ENCODE measurements at regions not wholly inside any gene's neighbourhood (a gene's known extent, or its start where the extent isn't known, plus 50 kb on each side); places are given as distances from the start of the nearest gene placed in this dataset.

- no peak for DNase-seq
- no peaks in the 10 kb centered on the region for H3K27me3 Mint-ChIP-seq
- ATAC-seq, result no peak
- H3K4me1 Mint-ChIP-seq, result peaks cover 28% of the 10 kb centered on the region
- POLR2A ChIA-PET, result no interaction called here
- CTCF ChIA-PET, result no interaction called here
- no peaks in the 10 kb centered on the region for H3K36me3 Mint-ChIP-seq (ENCODE audit: low read depth)
- intact Hi-C loops (cut with DNase I, micrococcal nuclease), result loop anchor here (10.0 kb wide), 3 partner anchors 148 to 1698 kb away; partner anchors contain the start of genes FBXL17 (in 1 of the 2) and FER (in 1 of the 2)
- H3K4me3 Mint-ChIP-seq, result no peak overlapping the region
- H3K27ac Mint-ChIP-seq, result no peak overlapping the region
- no peaks in the 10 kb centered on the region for H3K9me3 Mint-ChIP-seq (ENCODE audit: low read depth)
Observed at GRCh38 chr5:110082863-110083262, 393.1 kb downstream of the MAN2A1 start.

GRCh38 chr5:110085826-110086225 is 396.1 kb downstream of the MAN2A1 start:
- ChIA-PET POLR2A (no interaction called here), CTCF (no interaction called here)
- H3K4me3 Mint-ChIP-seq, result no peak overlapping the region
- intact Hi-C loops (cut with DNase I, micrococcal nuclease), result loop anchor here (2.0 to 10.0 kb wide), 7 partner anchors 31 to 1701 kb away; partner anchors contain the start of genes FBXL17 (in 1 of the 2), FER (in 1 of the 2) and MAN2A1 (in 1 of the 2)
- H3K36me3 Mint-ChIP-seq (ENCODE audit: low read depth), result no peaks in the 10 kb centered on the region
- H3K4me1 Mint-ChIP-seq, result peaks cover 54% of the 10 kb centered on the region
- ATAC-seq, result no peak
- H3K27ac Mint-ChIP-seq, result peak overlapping the region; percentile 78
- no peak for DNase-seq
- H3K9me3 Mint-ChIP-seq (ENCODE audit: low read depth), result no peaks in the 10 kb centered on the region
- no peaks in the 10 kb centered on the region for H3K27me3 Mint-ChIP-seq

- Mint-ChIP-seq H3K36me3 (ENCODE audit: low read depth) (no peaks in the 10 kb centered on the region), H3K9me3 (ENCODE audit: low read depth) (no peaks in the 10 kb centered on the region), H3K4me3 (peak overlapping the region; percentile 32), H3K27me3 (no peaks in the 10 kb centered on the region), H3K27ac (peak overlapping the region; percentile 89), H3K4me1 (peaks cover 57% of the 10 kb centered on the region)
- ChIA-PET CTCF (interaction anchor here (0.7 to 2.0 kb wide), 3 partner anchors 32 to 150 kb away, joined by 3 to 7 read pairs (median 3); no protein-coding TSS in a partner anchor), POLR2A (interaction anchor here (1.1 kb wide), 1 partner anchor 33 kb away, joined by 3 read pairs; no protein-coding TSS in a partner anchor)
- DNase-seq (peak; percentile 81), ATAC-seq (peak; percentile 90)
- intact Hi-C loops (cut with DNase I, micrococcal nuclease), result loop anchor here (1.0 to 10.0 kb wide), 11 partner anchors 32 to 1702 kb away; partner anchors contain the start of genes FBXL17 (in 1 of the 2), FER (in 1 of the 2) and MAN2A1 (in 1 of the 2)
Observed at GRCh38 chr5:110086658-110087388, 397.1 kb downstream of the MAN2A1 start.

- intact Hi-C loops (cut with DNase I, micrococcal nuclease), result loop anchor here (1.0 to 10.0 kb wide), 11 partner anchors 33 to 1703 kb away; partner anchors contain the start of genes FBXL17 (in 1 of the 2), FER (in 1 of the 2) and MAN2A1 (in 1 of the 2)
- ChIA-PET POLR2A (interaction anchor here (1.1 kb wide), 1 partner anchor 34 kb away, joined by 3 read pairs; no protein-coding TSS in a partner anchor), CTCF (interaction anchor here (0.7 to 2.0 kb wide), 2 partner anchors 33 to 151 kb away, joined by 3 to 7 read pairs; no protein-coding TSS in a partner anchor)
- no peaks in the 10 kb centered on the region for H3K36me3 Mint-ChIP-seq (ENCODE audit: low read depth)
- no peak for DNase-seq
- H3K27ac Mint-ChIP-seq, result peak overlapping the region; percentile 58
- no peaks in the 10 kb centered on the region for H3K9me3 Mint-ChIP-seq (ENCODE audit: low read depth)
- peaks cover 57% of the 10 kb centered on the region for H3K4me1 Mint-ChIP-seq
- no peak for ATAC-seq
- H3K27me3 Mint-ChIP-seq, result no peaks in the 10 kb centered on the region
- peak overlapping the region; percentile 32 for H3K4me3 Mint-ChIP-seq
Observed at GRCh38 chr5:110087829-110088228, 398.1 kb downstream of the MAN2A1 start.

- peak; percentile 45 for ATAC-seq
- H3K4me1 Mint-ChIP-seq, result peaks cover 57% of the 10 kb centered on the region
- ChIA-PET POLR2A (no interaction called here), CTCF (no interaction called here)
- peak overlapping the region; percentile 87 for H3K27ac Mint-ChIP-seq
- peak overlapping the region; percentile 58 for H3K4me3 Mint-ChIP-seq
- H3K27me3 Mint-ChIP-seq, result no peaks in the 10 kb centered on the region
- intact Hi-C loops (cut with DNase I, micrococcal nuclease), result loop anchor here (10.0 kb wide), 3 partner anchors 154 to 1704 kb away; partner anchors contain the start of genes FBXL17 (in 1 of the 2) and FER (in 1 of the 2)
- no peak for DNase-seq
- no peaks in the 10 kb centered on the region for H3K36me3 Mint-ChIP-seq (ENCODE audit: low read depth)
- no peaks in the 10 kb centered on the region for H3K9me3 Mint-ChIP-seq (ENCODE audit: low read depth)
Observed at GRCh38 chr5:110088676-110089436, 399.1 kb downstream of the MAN2A1 start.

GRCh38 chr5:110092955-110093785 is 403.4 kb downstream of the MAN2A1 start:
- intact Hi-C loops (cut with DNase I, micrococcal nuclease), result no loop called here
- ChIA-PET CTCF (interaction anchor here (0.8 kb wide), 1 partner anchor 9 kb away, joined by 4 read pairs; no protein-coding TSS in a partner anchor), POLR2A (no interaction called here)
- Mint-ChIP-seq H3K9me3 (ENCODE audit: low read depth) (no peaks in the 10 kb centered on the region), H3K4me3 (no peak overlapping the region), H3K27me3 (no peaks in the 10 kb centered on the region), H3K4me1 (peaks cover 27% of the 10 kb centered on the region), H3K36me3 (ENCODE audit: low read depth) (no peaks in the 10 kb centered on the region), H3K27ac (no peak overlapping the region)
- no peak for DNase-seq
- ATAC-seq, result no peak

- no peak for ATAC-seq
- no peak for DNase-seq
- H3K4me3 Mint-ChIP-seq, result no peak overlapping the region
- H3K36me3 Mint-ChIP-seq (ENCODE audit: low read depth), result no peaks in the 10 kb centered on the region
- intact Hi-C loops (cut with DNase I, micrococcal nuclease), result no loop called here
- no peak overlapping the region for H3K27ac Mint-ChIP-seq
- H3K4me1 Mint-ChIP-seq, result peaks cover 18% of the 10 kb centered on the region
- H3K9me3 Mint-ChIP-seq (ENCODE audit: low read depth), result no peaks in the 10 kb centered on the region
- CTCF ChIA-PET, result no interaction called here
- no peaks in the 10 kb centered on the region for H3K27me3 Mint-ChIP-seq
- POLR2A ChIA-PET, result no interaction called here
Observed at GRCh38 chr5:110094109-110094508, 404.4 kb downstream of the MAN2A1 start.

GRCh38 chr5:110094548-110094947 is 404.8 kb downstream of the MAN2A1 start:
- intact Hi-C loops (cut with DNase I, micrococcal nuclease), result no loop called here
- CTCF ChIA-PET, result no interaction called here
- peak; percentile 49 for ATAC-seq

GRCh38 chr5:110096419-110096818 is 406.7 kb downstream of the MAN2A1 start:
- Mint-ChIP-seq H3K4me3 (no peak overlapping the region), H3K27ac (no peak overlapping the region), H3K4me1 (peaks cover 5% of the 10 kb centered on the region), H3K36me3 (ENCODE audit: low read depth) (no peaks in the 10 kb centered on the region), H3K9me3 (ENCODE audit: low read depth) (no peaks in the 10 kb centered on the region), H3K27me3 (no peaks in the 10 kb centered on the region)
- intact Hi-C loops (cut with DNase I, micrococcal nuclease), result no loop called here
- CTCF ChIA-PET, result no interaction called here
- POLR2A ChIA-PET, result no interaction called here
- peak; percentile 36 for ATAC-seq
- DNase-seq, result no peak

More at GRCh38 chr5:110094548-110094947, 404.8 kb downstream of the MAN2A1 start:
- no peak for DNase-seq
- Mint-ChIP-seq H3K36me3 (ENCODE audit: low read depth) (no peaks in the 10 kb centered on the region), H3K4me3 (no peak overlapping the region), H3K4me1 (peaks cover 14% of the 10 kb centered on the region), H3K9me3 (ENCODE audit: low read depth) (no peaks in the 10 kb centered on the region), H3K27me3 (no peaks in the 10 kb centered on the region), H3K27ac (no peak overlapping the region)
- POLR2A ChIA-PET, result no interaction called here

- DNase-seq (no peak), ATAC-seq (no peak)
- H3K4me1 Mint-ChIP-seq, result peaks cover 12% of the 10 kb centered on the region
- no peaks in the 10 kb centered on the region for H3K36me3 Mint-ChIP-seq (ENCODE audit: low read depth)
- H3K27me3 Mint-ChIP-seq, result peaks cover 5% of the 10 kb centered on the region
- no peak overlapping the region for H3K27ac Mint-ChIP-seq
- H3K4me3 Mint-ChIP-seq, result no peak overlapping the region
- CTCF ChIA-PET, result no interaction called here
- H3K9me3 Mint-ChIP-seq (ENCODE audit: low read depth), result no peaks in the 10 kb centered on the region
- intact Hi-C loops (cut with DNase I, micrococcal nuclease), result no loop called here
- POLR2A ChIA-PET, result no interaction called here
Observed at GRCh38 chr5:110099572-110099971, 409.8 kb downstream of the MAN2A1 start.

GRCh38 chr5:110103081-110103480 is 413.4 kb downstream of the MAN2A1 start:
- Mint-ChIP-seq H3K36me3 (ENCODE audit: low read depth) (no peaks in the 10 kb centered on the region), H3K27me3 (peaks cover 8% of the 10 kb centered on the region), H3K4me3 (no peak overlapping the region), H3K27ac (no peak overlapping the region), H3K9me3 (ENCODE audit: low read depth) (no peaks in the 10 kb centered on the region), H3K4me1 (peaks cover 34% of the 10 kb centered on the region)
- ATAC-seq (no peak), DNase-seq (no peak)
- CTCF ChIA-PET, result no interaction called here
- intact Hi-C loops (cut with DNase I, micrococcal nuclease), result no loop called here
- POLR2A ChIA-PET, result no interaction called here

Measured in activated CD4-positive, alpha-beta T cell treated with anti-CD3 and anti-CD28 coated beads for 36 hours (primary cell).